ENCODE measurements at regions not wholly inside any gene's neighbourhood (a gene's known extent, or its start where the extent isn't known, plus 50 kb on each side); places are given as distances from the start of the nearest gene placed in this dataset.

- intact Hi-C loops (cut with DNase I, micrococcal nuclease) = no loop called here
- DNase-seq = peak in 1 of 14 experiments; percentile 0
- no peaks in the 10 kb centered on the region for H3K4me1 ChIP-seq (ENCODE audit: insufficient read depth, low read length)
- ATAC-seq (ENCODE audit: poor library complexity) = no peak
- no peak overlapping the region for H3K4me3 ChIP-seq (ENCODE audit: low read length)
- no peaks in the 10 kb centered on the region for H3K36me3 ChIP-seq (ENCODE audit: insufficient read depth, low read length)
- no peaks in the 10 kb centered on the region for H3K9me3 ChIP-seq (ENCODE audit: control insufficient read depth in 1 of 2, insufficient read depth in 1 of 2, low read length in 2 of 2)
- no peaks in the 10 kb centered on the region for H3K27me3 ChIP-seq (ENCODE audit: control insufficient read depth in 1 of 2, insufficient read depth in 2 of 2, low read length in 2 of 2)
- H3K4me1 Mint-ChIP-seq (ENCODE audit: low read depth) = no peaks in the 10 kb centered on the region
- CTCF ChIA-PET = no interaction called here
- TF ChIP-seq CTCF (IDR thresholded peaks at IDR 0.05) = no peak
- H3K27ac Mint-ChIP-seq = no peak overlapping the region
- no peaks in the 10 kb centered on the region for H3K36me3 Mint-ChIP-seq (ENCODE audit: low read depth)
- POLR2A ChIA-PET = no interaction called here
- peaks cover 5% of the 10 kb centered on the region for H3K9me3 Mint-ChIP-seq
- H3K27ac ChIP-seq (ENCODE audit: low read depth in 1 of 2, low read length in 2 of 2) = no peak overlapping the region
- no peaks in the 10 kb centered on the region for H3K27me3 Mint-ChIP-seq
- H3K4me3 Mint-ChIP-seq = no peak overlapping the region
Measured at GRCh38 chr12:74365178-74365964, 172.3 kb upstream of the ATXN7L3B start.

- H3K36me3 Mint-ChIP-seq (ENCODE audit: low read depth) = no peaks in the 10 kb centered on the region
Measured at GRCh38 chr12:74370608-74371216, 166.9 kb upstream of the ATXN7L3B start.

GRCh38 chr12:74379114-74379513 is 158.5 kb upstream of the ATXN7L3B start:
- no peaks in the 10 kb centered on the region for H3K4me1 ChIP-seq (ENCODE audit: insufficient read depth, low read length)
- H3K9me3 ChIP-seq (ENCODE audit: control insufficient read depth in 1 of 2, insufficient read depth in 1 of 2, low read length in 2 of 2) = no peaks in the 10 kb centered on the region
- Mint-ChIP-seq H3K36me3 (ENCODE audit: low read depth) (no peaks in the 10 kb centered on the region), H3K27me3 (no peaks in the 10 kb centered on the region), H3K4me1 (ENCODE audit: low read depth) (no peaks in the 10 kb centered on the region), H3K4me3 (no peak overlapping the region), H3K27ac (no peak overlapping the region), H3K9me3 (no peaks in the 10 kb centered on the region)
- CTCF ChIA-PET = no interaction called here
- DNase-seq (no peak), ATAC-seq (ENCODE audit: poor library complexity) (no peak)
- H3K27me3 ChIP-seq (ENCODE audit: control insufficient read depth in 1 of 2, insufficient read depth in 2 of 2, low read length in 2 of 2) = no peaks in the 10 kb centered on the region
- H3K36me3 ChIP-seq (ENCODE audit: insufficient read depth, low read length) = no peaks in the 10 kb centered on the region
- POLR2A ChIA-PET = no interaction called here
- no peak for TF ChIP-seq CTCF (IDR thresholded peaks at IDR 0.05)
- intact Hi-C loops (cut with DNase I, micrococcal nuclease) = no loop called here
- H3K4me3 ChIP-seq (ENCODE audit: low read length) = no peak overlapping the region
- H3K27ac ChIP-seq (ENCODE audit: low read depth in 1 of 2, low read length in 2 of 2) = no peak overlapping the region

More at GRCh38 chr12:74370608-74371216, 166.9 kb upstream of the ATXN7L3B start:
- CTCF ChIA-PET = no interaction called here
- TF ChIP-seq CTCF (IDR thresholded peaks at IDR 0.05) = no peak
- Mint-ChIP-seq H3K9me3 (peaks cover 2% of the 10 kb centered on the region), H3K27ac (no peak overlapping the region), H3K27me3 (no peaks in the 10 kb centered on the region), H3K4me1 (ENCODE audit: low read depth) (no peaks in the 10 kb centered on the region), H3K4me3 (no peak overlapping the region)
- ATAC-seq (ENCODE audit: poor library complexity) (no peak), DNase-seq (no peak)
- Histone ChIP-seq H3K4me1 (ENCODE audit: insufficient read depth, low read length) (no peaks in the 10 kb centered on the region), H3K27ac (ENCODE audit: low read depth in 1 of 2, low read length in 2 of 2) (no peak overlapping the region), H3K27me3 (ENCODE audit: control insufficient read depth in 1 of 2, insufficient read depth in 2 of 2, low read length in 2 of 2) (no peaks in the 10 kb centered on the region), H3K36me3 (ENCODE audit: insufficient read depth, low read length) (no peaks in the 10 kb centered on the region), H3K4me3 (ENCODE audit: low read length) (no peak overlapping the region), H3K9me3 (ENCODE audit: control insufficient read depth in 1 of 2, insufficient read depth in 1 of 2, low read length in 2 of 2) (no peaks in the 10 kb centered on the region)
- intact Hi-C loops (cut with DNase I, micrococcal nuclease) = no loop called here
- POLR2A ChIA-PET = no interaction called here
